ENCODE measurements at regions not wholly inside any gene's neighbourhood (a gene's known extent, or its start where the extent isn't known, plus 50 kb on each side); places are given as distances from the start of the nearest gene placed in this dataset.

DNA sequence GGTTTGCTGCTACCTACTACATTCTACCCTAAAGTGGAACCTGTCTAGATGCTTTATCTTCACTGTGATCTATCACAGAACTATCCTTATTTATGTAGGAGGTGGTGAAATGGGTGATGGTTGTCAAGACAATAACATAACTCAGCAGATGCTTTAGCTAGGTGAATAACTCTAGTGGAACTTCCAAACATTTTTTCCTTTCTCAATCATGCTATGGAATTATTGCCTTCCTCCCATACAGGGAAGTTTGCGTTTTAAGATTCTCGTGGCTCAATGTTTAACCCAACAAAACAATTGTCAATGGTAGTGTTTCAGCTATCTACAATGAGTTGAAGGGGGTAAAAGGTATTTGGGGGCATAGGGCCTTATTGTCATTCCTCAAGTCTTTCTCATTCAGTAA, 82.6 kb upstream of the GLI2 start:
- Mint-ChIP-seq H3K36me3 (ENCODE audit: insufficient read depth in 1 of 3, low read depth in 3 of 3) (peaks cover 8 to 21% (median 13%) of the 10 kb centered on the region in 3 experiments), H3K27ac (no peak overlapping the region), H3K27me3 (ENCODE audit: low read depth) (peaks cover 77% of the 10 kb centered on the region), H3K4me1 (peaks cover 0 to 8% of the 10 kb centered on the region in 2 experiments; a peak in 2 of 4 replicates), H3K9me3 (peaks cover 29% of the 10 kb centered on the region in 2 experiments), H3K4me3 (no peak overlapping the region)
- no peak overlapping the region for H3K9ac ChIP-seq (ENCODE audit: extremely low read depth, insufficient read length, low read length)
- no peak overlapping the region for H4K5ac ChIP-seq (ENCODE audit: insufficient read length, low read depth, low read length)
- no peaks in the 10 kb centered on the region for H3K79me1 ChIP-seq (ENCODE audit: insufficient read depth, low read depth, low read length, poor library complexity, severe bottlenecking)
- no peak overlapping the region for H3K14ac ChIP-seq (ENCODE audit: insufficient read depth, low read length)
- H3K4me2 ChIP-seq (ENCODE audit: insufficient read depth, insufficient read length, low read length): no peak overlapping the region
- H4K20me1 ChIP-seq (ENCODE audit: control insufficient read depth, insufficient read depth, insufficient read length): no peaks in the 10 kb centered on the region
- no peak overlapping the region for H2BK120ac ChIP-seq (ENCODE audit: low read depth, low read length, poor library complexity, severe bottlenecking)
- H3K4me1 ChIP-seq (ENCODE audit: insufficient read depth, low read length): no peaks in the 10 kb centered on the region
- TF ChIP-seq CTCF (conservative IDR thresholded peaks at IDR 0.05): no peak
- no peak overlapping the region for H2BK20ac ChIP-seq (ENCODE audit: low read depth, low read length, poor library complexity, severe bottlenecking)
- H3K9me3 ChIP-seq (ENCODE audit: control insufficient read depth, low read depth, low read length): peaks cover 14% of the 10 kb centered on the region
- H3K18ac ChIP-seq (ENCODE audit: insufficient read length, low read depth, low read length): no peak overlapping the region
- no peak overlapping the region for H2BK15ac ChIP-seq (ENCODE audit: low read depth, low read length)
- no peak overlapping the region for H2AFZ ChIP-seq (ENCODE audit: low read length)
- no peaks in the 10 kb centered on the region for H3K79me2 ChIP-seq (ENCODE audit: insufficient read depth, low read length)
- no peak overlapping the region for H2BK12ac ChIP-seq (ENCODE audit: insufficient read length, low read depth, low read length)
- H4K8ac ChIP-seq (replicated peaks; ENCODE audit: insufficient read length, low read depth, low read length): no peak overlapping the region
- H3K23ac ChIP-seq (ENCODE audit: insufficient read length, low read depth, low read length): no peak overlapping the region
- H3K27me3 ChIP-seq (ENCODE audit: insufficient read depth, low read length): no peaks in the 10 kb centered on the region; the same call in 1 of the 2 replicates
- no peak overlapping the region for H3K27ac ChIP-seq (ENCODE audit: insufficient read length, low read depth, low read length)
- no CpG with 5 or more reads among the region's 2 CpGs for whole genome bisulfite sequencing (ENCODE audit: extremely low coverage, insufficient read length, low lambda C conversion rate)
- no peak for DNase-seq
- no peak overlapping the region for H4K91ac ChIP-seq (ENCODE audit: insufficient read length, low read depth, low read length)
- no peak overlapping the region for H3K4ac ChIP-seq (ENCODE audit: low read depth, low read length)
- no peak overlapping the region for H2BK5ac ChIP-seq (ENCODE audit: insufficient read length, low read length)
- no peak overlapping the region for H3K56ac ChIP-seq (ENCODE audit: insufficient read length, low read depth, low read length)
- H3T11ph ChIP-seq (ENCODE audit: low read length): no peak overlapping the region
- H2AK5ac ChIP-seq (ENCODE audit: insufficient read length, low read length): no peak overlapping the region
- H3K23me2 ChIP-seq (ENCODE audit: insufficient read length, low read depth, low read length, poor library complexity, severe bottlenecking): no peaks in the 10 kb centered on the region

Data from H9 (cell line).